GM21825 (cell line): ENCODE measurements at regions not wholly inside any gene's neighbourhood (a gene's known extent, or its start where the extent isn't known, plus 50 kb on each side); places are given as distances from the start of the nearest gene placed in this dataset.

Experiments
- ATAC-seq: cut with Tn5 transposase; IDR thresholded peaks from one replicate; pipeline ENCODE4 v1.9.1; 2021; ENCODE audit warnings: mild to moderate bottlenecking, moderate library complexity; ENCODE audit not compliant: unreplicated experiment

DNA sequence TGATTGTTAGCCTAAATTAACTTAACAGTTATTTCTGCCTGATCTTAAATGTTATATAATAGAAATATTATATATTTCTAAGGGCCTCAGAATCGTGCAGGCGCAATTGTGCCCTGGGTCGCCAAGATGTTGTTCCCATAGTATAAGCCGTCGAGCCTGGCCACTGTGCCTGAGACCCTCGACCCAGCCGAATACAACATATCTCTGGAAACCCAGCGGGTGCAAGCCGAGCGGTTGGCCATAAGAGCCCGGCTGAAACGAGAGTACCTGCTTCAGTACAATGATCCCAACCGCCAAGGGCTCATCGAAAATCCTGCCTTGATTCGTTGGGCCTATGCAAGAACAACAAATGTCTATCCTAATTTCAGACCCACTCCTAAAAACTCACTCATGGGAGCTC lies 549.8 kb downstream of the KCTD8 start:
- ATAC-seq = no peak

DNA sequence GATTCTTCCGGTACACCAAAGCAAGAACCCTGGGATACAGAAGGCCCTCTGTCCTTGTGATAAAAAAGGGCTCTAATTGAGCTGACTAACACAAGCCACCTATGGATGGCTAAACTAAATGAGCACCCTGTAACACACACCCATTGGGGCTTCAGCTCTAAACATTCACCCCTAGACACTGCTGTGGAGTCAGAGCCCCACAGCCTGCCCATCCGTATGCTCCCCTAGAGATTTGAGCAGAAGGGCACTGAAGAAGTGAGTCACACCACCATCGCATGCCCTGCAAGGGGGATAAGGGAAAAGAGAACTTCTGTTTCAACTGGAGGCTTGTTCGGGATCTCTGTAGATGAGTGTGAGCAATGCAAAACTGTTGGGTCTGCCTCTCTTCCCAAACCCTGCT lies 545.2 kb downstream of the KCTD8 start:
- no peak for ATAC-seq

DNA sequence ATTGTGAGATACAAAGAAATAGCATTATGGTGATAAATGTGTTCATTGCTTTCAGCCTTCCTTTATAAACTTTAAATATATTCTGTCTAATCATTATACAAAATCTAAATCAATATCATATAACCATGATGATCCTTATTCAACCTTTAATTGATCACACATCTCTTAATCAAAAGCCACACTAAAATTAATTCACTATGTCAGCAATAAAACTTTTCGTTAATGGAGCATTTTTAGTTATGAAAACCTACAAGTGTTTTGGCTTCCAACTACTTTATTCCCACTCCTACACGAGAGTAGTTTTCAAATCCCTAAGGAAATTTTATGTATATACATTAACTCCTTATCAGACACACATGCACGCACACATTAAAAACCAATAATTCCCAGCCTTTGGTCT lies 530.2 kb downstream of the KCTD8 start:
- ATAC-seq = no peak

DNA sequence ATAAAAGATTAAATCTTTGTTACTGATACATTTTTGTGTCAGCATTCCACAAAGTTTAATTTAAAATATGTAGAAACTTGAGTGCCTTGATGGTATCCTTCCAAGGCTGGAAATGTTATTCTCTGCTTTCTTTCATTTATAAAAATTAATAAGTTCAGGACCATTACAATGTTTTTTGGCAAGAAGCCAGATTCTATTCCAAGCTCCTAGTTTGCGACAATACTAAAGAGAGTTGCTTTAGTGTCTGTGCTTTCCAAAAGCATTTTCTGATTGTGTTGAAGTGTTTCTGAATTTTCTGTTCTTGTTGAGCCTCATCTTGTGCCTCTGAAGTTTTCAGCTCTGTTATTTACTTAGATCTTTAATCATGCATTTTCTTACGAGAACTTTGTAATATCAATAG lies 516.2 kb downstream of the KCTD8 start:
- ATAC-seq = no peak

DNA sequence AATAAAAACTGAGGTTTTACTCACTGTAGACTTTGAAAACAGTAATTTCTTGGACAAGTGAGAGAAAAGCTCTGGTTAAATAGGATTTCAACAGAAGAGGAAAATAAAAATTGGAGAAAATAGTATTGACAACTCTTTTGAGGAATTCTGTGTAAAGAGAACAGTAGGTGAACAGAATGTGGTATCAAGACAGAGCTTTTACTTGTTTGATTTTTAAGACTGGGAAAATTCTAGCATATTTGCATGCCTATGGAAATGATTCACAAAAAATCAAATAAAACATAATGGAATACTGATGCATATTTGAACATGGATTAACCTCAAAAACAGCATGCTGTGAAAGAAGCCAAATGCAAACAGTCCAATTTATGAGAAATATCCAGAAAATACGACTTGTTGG lies 504.6 kb downstream of the KCTD8 start:
- no peak for ATAC-seq

DNA sequence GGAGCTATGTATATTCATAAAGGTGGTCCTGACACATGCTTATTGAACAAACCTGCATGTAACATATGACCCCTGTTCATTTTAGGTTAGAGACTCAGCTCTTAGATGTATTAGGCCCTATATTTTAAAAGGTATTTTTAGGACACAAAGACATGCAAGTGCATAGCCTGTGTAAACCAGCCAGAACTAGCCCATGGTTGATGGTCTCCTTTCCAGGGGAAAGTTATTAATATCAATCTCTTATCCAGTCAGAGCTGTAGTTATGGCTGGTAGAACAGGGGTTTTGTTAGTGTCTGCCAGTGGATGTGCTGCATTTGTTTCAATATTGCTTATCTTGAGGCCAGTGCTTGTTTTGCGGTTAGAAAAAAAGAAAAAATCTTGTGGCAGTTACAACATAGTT lies 488.6 kb downstream of the KCTD8 start:
- ATAC-seq = no peak

DNA sequence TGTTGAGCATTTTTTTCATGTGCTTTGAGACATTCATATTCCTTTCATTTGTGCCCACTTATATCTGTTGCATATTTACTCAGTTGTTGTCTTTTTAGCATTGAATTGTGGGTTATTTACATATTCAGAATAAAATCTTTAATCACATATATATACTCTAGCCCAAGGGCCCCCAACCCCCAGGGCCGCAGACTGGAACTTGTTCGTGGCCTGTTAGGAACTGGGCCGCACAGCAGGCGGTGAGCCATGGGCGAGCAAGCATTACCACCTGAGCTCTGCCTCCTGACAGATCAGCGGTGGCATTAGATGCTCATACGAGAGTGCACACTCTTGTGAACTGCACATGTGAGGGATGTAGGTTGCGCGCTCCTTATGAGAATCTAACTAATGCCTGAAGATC lies 480.6 kb downstream of the KCTD8 start:
- ATAC-seq = no peak

DNA sequence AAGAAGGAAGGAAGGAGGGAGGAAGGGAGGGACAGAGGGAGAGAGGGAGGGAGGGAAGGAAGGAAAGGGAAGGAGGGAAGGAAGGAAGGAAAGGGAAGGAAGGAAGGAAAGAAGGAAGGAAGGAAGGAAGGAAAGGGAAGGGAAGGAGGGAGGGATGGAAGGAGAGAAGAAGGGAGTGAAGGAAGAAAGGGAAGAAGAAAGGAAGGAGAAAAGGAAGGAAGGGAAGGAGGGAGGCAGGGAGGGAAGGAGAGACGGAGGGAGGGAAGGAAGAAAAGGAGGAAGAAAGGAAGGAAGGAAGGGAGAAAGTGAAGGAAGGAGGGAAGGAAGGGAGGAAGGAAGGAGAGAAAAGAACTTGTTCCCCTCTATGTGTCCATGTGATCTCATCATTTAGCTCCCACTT lies 465.0 kb downstream of the KCTD8 start:
- ATAC-seq = no peak

DNA sequence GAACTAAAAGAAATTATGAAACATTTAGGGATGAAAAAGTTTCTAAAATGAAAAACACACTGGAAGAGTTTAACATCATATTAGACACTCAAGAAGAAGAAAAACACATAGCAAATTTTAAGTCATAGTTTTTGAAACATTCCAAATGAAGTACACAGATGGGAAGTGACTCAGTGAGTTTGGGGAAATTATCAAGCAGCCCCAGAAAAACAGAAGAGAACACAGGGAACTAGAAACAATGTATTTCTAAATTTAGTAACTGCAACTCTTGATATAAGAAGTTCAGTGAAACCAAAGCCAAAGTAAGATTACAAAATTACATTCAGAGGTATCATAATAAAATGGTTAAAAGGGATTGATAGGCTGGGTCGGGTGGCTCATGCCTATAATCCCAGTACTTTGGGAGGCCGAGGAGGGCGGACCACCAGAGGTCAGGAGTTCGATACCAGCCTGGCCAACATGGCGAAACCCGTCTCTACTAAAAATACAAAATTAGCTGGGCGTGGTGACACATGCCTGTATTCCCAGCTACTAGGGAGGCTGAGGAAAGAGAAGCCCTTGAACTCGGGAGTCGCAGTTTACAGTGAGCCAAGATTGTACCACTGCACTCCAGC lies 461.2 kb downstream of the KCTD8 start:
- no peak for ATAC-seq

DNA sequence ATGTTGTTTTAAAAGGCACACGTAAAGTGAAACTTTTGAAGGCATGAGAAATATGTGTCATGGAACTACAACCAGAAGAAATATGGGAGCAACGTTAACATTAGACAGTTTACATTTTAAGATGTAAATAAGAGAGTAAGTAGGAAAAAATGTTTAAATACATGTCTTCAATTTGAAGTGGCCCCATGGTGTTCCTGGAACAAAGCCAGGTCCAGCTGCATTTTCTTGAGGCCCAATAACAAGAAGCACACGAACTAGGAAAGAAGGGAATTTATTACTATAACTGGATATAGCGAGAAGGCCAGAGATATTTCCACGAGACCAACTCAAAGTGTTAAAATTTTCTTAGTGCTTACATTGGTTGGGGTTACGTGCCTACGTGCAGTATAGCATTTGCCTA lies 458.1 kb downstream of the KCTD8 start:
- no peak for ATAC-seq

DNA sequence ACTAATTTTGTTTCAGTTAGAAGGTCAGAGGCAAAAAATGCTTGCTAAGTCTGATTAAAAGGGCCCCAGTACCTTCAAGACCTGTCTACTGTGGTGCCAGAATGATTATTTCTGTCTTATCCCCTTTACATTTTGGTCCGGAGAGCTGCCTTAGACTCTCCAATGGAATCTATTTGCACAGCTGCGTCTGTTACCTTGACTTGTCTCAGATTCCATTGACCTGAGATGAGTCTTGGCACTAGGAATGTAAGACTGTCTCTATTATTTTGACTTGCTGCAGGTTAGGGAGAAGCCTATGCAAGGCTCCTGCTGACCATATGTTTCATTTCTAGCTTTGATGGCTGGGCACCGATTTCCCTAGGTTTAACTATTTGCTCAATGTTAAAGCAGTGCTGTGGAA lies 457.6 kb downstream of the KCTD8 start:
- ATAC-seq = no peak

DNA sequence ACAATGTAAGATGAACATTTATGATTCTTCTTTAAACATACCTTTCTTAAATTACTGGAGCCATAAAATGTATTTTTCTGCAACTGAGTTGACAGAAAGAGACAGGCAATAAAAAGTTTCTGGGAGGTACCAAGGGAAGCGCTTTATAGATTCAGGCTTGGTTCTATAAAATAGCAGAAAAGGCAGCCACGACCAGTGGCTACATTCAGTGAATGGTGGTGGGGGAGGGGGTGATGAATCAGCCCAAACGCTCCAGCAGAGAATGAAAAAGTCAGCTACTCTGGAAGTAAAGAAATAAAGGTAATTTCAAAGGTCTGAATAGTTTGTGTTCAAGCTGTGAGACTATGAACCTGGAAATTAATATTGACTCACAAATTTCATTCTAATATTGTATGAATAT lies 456.1 kb downstream of the KCTD8 start:
- no peak for ATAC-seq

DNA sequence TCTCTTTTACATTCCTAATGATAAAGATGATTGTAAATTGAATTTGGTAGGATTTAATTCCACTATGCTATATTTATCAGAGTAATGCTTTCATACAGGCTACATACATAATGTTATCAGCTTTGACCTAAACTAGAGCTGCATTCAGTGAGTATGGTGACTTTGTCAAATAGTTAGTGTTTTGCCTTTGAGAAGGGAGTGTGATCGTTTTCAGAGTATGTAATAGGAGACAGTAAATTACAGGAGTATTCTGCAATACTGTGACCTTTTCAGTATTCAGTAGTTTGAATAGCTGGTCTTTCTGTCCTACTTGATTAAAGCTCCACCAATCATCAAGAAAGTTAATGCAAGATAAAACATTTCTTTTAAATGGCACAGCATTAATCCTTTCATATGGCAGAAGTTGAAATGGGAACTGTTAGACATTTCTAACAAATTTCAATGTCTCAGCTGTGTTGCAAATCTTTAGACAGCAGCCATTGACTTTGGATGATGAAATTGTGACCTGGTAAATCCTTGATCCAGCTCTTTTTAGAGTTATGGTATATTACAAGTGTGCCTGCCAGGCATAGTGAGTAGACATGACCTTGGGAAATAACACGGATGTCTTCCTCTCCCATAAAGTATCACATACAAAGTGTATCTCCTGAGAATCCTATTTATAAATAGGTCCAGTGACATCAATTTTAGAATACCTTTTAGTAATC lies 455.3 kb downstream of the KCTD8 start:
- ATAC-seq = no peak

DNA sequence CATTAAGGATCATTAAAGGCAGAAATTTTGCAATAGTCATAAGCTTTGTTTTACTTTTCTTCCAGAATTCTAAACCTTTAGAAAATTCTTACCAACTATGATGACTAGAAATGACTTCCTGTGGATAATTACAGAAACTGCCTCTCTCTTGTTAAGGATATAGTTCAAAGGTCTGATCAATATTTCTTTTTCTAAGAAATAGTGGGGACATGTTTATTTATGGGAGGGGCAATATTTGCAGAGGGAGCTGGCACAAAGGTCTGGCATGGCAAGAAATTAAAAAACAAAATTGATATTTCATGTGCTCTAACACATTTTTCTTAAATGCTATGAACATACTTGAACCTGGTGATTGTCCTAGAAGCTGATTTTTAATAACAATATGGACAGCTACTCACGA lies 448.9 kb downstream of the KCTD8 start:
- ATAC-seq = no peak

DNA sequence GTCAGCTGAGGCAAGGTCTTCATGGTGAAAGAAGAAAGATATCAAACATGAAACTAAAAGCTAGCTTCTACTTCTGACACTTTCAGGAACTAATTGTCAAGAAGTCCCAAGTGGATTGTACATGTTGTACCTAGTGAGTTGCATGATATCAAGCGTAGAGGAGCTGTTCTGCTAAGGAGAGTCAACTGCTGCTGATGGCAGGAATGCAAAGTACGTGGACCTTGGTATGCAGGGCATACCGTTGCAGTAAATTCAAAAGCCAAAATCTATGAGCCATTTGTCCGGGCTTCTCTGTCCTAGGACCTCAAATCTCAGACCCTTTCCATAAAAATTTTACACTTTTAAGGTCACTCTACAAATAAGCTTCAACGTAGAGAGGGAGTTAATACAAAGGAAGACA lies 446.2 kb downstream of the KCTD8 start:
- no peak for ATAC-seq

DNA sequence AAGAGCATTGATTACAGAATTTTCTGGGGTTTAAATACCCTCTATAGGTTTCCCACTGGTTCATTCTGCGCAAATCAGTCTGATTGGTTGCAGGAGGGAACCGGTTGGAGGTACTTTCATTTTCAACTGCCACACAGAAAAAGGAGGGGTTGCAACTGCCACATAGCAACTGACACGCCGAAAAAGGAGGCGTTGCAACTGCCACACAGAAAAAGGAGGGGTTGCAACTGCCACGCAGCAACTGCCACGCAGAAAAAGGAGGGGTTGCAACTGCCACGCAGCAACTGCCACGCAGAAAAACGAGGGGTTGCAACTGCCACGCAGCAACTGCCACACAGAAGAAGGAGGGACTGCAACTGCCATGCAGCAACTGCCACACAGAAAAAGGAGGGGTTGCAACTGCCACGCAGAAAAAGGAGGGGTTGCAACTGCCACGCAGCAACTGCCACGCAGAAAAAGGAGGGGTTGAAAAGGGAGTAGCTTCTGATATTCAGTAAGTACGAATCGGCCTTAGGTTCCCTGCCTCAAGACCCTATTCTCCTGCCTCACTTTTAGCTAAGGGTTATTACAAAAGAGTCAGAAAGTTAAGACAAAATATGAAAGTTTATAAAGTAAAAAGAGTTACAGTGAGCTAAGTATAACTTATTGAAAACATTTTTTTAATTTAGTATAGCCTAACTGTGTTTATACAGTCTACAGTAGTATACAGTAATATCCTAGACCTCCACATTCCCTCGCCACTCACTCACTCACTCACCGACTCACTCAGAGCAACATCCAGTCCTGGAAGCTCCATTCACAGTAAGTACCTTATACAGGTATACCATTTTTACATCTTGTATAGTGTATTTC lies 431.8 kb downstream of the KCTD8 start:
- ATAC-seq = no peak

DNA sequence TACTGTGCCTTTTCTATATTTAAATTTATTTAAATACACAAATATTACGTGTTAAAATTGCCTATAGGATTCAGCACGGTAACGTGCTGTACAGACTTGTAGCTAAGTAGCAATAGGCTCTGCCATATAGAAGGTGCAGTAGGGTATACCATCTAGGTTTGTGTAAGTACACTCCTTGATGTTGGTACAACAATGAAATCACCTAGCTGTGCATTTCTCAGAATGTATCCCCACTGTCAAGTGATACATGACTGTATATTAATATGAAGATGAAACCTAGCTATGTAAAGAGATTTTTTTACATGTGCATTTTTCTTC lies 431.2 kb downstream of the KCTD8 start:
- no peak for ATAC-seq

DNA sequence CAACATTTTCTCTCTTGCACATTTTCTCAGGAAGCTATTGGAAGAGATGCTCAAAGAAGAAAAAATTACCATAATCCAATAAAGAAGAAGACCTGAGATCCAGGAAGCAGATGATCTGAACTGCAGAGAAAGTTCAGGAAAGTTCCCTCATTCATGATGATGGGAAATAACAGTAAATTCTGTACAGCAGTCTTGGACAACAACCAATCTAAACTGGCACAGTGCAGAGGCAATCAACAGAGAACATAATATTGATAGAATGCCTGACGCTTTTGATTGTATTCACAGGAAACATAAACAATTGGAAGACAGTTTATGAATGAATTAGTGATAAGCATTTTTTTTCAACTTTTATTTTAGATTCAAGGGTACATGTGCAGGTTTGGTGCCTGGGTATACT lies 428.9 kb downstream of the KCTD8 start:
- ATAC-seq = no peak

DNA sequence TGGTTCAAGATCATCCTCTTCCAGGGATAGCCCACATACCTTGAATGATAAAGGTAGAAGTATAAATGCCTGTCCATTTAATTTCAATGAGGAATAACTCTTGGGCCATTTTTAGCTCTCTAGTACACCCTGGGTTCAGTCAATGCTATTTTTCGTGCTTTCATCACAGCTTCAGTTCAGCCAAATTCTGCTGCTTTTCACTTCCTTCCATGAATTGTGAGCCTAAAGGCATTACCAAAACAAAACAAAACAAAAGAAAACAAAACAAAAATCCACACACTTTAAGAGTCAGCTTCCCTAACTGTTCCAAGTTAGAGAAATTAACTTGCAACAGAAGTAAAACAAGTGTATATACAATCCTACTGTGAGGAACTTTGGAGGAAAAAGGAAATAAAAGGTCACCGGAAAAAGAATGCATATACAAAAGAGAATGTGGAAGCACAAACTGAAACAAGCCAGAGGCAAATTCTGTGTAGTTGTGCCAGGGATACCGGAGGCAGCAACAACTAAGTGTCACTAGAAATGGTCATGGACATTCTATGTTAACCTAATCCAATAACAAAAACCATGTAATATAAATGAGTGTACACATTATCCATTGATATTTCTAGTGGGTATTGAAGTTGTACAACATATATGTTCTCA lies 423.1 kb downstream of the KCTD8 start:
- no peak for ATAC-seq

DNA sequence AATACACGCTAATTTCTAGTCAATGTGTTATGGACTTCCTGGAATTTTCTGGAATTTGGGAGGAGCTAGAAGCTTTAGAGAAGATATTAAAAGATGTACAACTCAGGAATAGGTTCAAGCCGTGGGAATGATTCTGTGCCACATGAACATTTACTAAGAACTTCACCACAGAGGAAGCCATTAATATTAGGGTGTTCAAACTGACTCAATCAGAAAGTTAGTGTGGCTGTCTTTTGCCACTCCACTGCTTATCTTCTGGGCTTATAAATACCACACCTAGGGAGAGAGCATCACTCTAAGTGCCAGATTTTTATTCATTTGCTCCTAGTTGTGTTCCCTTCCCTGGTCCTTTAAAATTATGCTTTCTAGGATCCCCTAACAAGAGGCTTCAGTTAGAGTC lies 409.8 kb downstream of the KCTD8 start:
- ATAC-seq = no peak

DNA sequence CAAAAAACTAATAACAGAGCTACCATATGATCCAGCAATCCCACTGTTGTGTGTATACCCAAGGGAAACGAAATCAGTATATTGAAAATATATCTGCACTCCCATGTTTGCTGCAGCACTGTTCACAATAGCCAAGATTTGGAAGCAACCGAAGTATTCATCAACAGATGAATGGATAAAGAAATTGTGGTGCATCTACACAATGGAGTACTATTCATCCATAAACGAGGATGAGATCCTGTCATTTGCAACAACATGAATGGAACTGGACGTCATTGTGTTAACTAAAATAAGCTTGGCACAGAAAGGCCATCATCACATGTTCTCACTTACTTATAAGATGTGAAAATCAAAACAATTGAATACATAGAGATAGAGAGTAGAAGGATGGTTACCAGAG lies 402.1 kb downstream of the KCTD8 start:
- ATAC-seq = no peak

DNA sequence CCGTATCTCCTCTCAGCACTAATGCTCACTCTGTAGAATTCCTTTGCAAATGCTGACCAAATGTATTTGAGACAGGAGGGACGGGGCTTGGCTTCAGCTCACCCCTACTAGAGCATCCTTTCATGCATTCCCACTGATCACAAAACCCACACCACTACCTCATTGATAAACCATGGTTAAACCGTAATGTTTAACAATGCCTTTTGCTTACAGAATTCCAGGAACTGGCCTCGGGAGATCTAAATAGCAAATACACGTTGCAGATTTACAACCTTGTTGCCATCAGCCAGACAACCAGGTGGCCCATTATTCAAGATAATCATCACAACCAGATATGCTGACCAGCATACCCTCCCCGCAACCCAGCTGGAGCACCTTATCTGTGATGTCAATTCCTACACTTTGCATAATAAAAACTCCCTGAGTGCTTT lies 391.9 kb downstream of the KCTD8 start:
- ATAC-seq = no peak
